ENCODE measurements at regions not wholly inside any gene's neighbourhood (a gene's known extent, or its start where the extent isn't known, plus 50 kb on each side); places are given as distances from the start of the nearest gene placed in this dataset.

DNA sequence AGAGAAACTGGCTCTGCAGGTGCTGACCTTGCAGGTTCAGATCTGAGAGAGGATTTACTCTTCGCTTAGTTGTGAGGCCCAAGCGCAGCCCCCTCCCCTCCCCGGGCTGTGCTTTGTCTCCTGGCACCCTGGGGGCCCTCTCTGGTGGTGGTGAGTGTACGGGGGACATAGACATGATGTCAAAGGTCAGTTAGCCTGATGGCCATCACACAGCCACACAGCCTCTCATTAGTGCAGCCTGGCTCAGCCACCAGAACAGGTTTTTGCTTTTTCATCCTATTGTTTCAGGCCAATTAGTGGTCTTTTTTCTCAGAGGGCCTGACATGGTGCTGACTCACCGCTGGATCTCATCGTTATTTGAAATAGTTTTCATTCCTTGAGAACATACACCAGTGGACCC lies 437.9 kb downstream of the AACS start:
- ATAC-seq (no peak), DNase-seq (ENCODE audit: low spot score) (no peak)
- no peak overlapping the region for H3K4me3 Mint-ChIP-seq
- H3K27me3 Mint-ChIP-seq (ENCODE audit: low read depth), result no peaks in the 10 kb centered on the region
- H3K27ac Mint-ChIP-seq, result no peak overlapping the region
- POLR2A ChIA-PET, result no interaction called here
- no peaks in the 10 kb centered on the region for H3K9me3 Mint-ChIP-seq
- TF ChIP-seq IRF2 (CRISPR knock-in tag; IDR thresholded peaks at IDR 0.05; ENCODE audit: borderline replicate concordance, low read depth) (no peak), E2F1 (CRISPR knock-in tag; IDR thresholded peaks at IDR 0.05) (no peak), ZNF396 (CRISPR knock-in tag; IDR thresholded peaks at IDR 0.05; ENCODE audit: borderline replicate concordance) (no peak), ATF1 (CRISPR knock-in tag; IDR thresholded peaks at IDR 0.05) (no peak), E2F4 (CRISPR knock-in tag; IDR thresholded peaks at IDR 0.05; ENCODE audit: borderline replicate concordance, low read depth) (no peak), SP1 (CRISPR knock-in tag; conservative IDR thresholded peaks at IDR 0.05) (no peak), JAZF1 (CRISPR knock-in tag; IDR thresholded peaks at IDR 0.05) (no peak), SOX15 (CRISPR knock-in tag; IDR thresholded peaks at IDR 0.05) (no peak), RELA (CRISPR knock-in tag; IDR thresholded peaks at IDR 0.05; ENCODE audit: borderline replicate concordance) (no peak)
- TF ChIP-seq, protein P1, sequence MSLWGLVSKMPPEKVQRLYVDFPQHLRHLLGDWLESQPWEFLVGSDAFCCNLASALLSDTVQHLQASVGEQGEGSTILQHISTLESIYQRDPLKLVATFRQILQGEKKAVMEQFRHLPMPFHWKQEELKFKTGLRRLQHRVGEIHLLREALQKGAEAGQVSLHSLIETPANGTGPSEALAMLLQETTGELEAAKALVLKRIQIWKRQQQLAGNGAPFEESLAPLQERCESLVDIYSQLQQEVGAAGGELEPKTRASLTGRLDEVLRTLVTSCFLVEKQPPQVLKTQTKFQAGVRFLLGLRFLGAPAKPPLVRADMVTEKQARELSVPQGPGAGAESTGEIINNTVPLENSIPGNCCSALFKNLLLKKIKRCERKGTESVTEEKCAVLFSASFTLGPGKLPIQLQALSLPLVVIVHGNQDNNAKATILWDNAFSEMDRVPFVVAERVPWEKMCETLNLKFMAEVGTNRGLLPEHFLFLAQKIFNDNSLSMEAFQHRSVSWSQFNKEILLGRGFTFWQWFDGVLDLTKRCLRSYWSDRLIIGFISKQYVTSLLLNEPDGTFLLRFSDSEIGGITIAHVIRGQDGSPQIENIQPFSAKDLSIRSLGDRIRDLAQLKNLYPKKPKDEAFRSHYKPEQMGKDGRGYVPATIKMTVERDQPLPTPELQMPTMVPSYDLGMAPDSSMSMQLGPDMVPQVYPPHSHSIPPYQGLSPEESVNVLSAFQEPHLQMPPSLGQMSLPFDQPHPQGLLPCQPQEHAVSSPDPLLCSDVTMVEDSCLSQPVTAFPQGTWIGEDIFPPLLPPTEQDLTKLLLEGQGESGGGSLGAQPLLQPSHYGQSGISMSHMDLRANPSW (CRISPR knock-in tag; conservative IDR thresholded peaks at IDR 0.05; ENCODE audit: low read depth), result no peak
- TF ChIP-seq, protein P2, sequence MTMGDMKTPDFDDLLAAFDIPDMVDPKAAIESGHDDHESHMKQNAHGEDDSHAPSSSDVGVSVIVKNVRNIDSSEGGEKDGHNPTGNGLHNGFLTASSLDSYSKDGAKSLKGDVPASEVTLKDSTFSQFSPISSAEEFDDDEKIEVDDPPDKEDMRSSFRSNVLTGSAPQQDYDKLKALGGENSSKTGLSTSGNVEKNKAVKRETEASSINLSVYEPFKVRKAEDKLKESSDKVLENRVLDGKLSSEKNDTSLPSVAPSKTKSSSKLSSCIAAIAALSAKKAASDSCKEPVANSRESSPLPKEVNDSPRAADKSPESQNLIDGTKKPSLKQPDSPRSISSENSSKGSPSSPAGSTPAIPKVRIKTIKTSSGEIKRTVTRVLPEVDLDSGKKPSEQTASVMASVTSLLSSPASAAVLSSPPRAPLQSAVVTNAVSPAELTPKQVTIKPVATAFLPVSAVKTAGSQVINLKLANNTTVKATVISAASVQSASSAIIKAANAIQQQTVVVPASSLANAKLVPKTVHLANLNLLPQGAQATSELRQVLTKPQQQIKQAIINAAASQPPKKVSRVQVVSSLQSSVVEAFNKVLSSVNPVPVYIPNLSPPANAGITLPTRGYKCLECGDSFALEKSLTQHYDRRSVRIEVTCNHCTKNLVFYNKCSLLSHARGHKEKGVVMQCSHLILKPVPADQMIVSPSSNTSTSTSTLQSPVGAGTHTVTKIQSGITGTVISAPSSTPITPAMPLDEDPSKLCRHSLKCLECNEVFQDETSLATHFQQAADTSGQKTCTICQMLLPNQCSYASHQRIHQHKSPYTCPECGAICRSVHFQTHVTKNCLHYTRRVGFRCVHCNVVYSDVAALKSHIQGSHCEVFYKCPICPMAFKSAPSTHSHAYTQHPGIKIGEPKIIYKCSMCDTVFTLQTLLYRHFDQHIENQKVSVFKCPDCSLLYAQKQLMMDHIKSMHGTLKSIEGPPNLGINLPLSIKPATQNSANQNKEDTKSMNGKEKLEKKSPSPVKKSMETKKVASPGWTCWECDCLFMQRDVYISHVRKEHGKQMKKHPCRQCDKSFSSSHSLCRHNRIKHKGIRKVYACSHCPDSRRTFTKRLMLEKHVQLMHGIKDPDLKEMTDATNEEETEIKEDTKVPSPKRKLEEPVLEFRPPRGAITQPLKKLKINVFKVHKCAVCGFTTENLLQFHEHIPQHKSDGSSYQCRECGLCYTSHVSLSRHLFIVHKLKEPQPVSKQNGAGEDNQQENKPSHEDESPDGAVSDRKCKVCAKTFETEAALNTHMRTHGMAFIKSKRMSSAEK (CRISPR knock-in tag; IDR thresholded peaks at IDR 0.05; ENCODE audit: borderline replicate concordance), result no peak
- no peaks in the 10 kb centered on the region for H3K36me3 Mint-ChIP-seq
- peaks cover 32% of the 10 kb centered on the region for H3K4me1 Mint-ChIP-seq
- CTCF ChIA-PET, result no interaction called here

DNA sequence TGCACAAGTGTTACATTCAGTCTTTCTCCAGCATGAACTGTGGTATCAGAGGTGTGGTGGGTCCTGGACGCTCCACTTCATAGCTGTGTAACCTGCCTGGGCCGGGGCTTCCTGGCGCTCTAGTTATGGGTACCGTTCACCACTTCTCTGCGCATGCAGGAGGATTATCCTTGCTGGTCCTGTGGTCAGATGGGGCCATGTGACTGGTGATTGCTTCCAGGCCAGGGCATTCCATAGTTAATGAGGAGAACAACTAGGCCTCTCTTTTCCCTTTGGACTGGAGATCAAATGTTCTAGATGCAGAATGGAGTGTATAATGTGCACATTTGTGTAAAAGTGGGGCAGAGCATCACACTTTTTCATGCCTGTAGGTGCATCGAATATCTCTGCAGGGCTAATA lies 444.0 kb downstream of the AACS start:
- POLR2A ChIA-PET, result no interaction called here
- no peak for DNase-seq (ENCODE audit: low spot score)
- no peaks in the 10 kb centered on the region for H3K27me3 Mint-ChIP-seq (ENCODE audit: low read depth)
- CTCF ChIA-PET, result interaction anchor here (0.5 kb wide), 1 partner anchor 65 kb away, joined by 3 read pairs; no protein-coding TSS in a partner anchor
- no peak for ATAC-seq
- no peaks in the 10 kb centered on the region for H3K9me3 Mint-ChIP-seq
- no peaks in the 10 kb centered on the region for H3K36me3 Mint-ChIP-seq
- TF ChIP-seq, protein P3, sequence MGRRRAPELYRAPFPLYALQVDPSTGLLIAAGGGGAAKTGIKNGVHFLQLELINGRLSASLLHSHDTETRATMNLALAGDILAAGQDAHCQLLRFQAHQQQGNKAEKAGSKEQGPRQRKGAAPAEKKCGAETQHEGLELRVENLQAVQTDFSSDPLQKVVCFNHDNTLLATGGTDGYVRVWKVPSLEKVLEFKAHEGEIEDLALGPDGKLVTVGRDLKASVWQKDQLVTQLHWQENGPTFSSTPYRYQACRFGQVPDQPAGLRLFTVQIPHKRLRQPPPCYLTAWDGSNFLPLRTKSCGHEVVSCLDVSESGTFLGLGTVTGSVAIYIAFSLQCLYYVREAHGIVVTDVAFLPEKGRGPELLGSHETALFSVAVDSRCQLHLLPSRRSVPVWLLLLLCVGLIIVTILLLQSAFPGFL (CRISPR knock-in tag; IDR thresholded peaks at IDR 0.05; ENCODE audit: borderline replicate concordance), result no peak
- TF ChIP-seq ZNF396 (CRISPR knock-in tag; IDR thresholded peaks at IDR 0.05; ENCODE audit: borderline replicate concordance) (no peak), ETV6 (CRISPR knock-in tag; IDR thresholded peaks at IDR 0.05) (no peak), ZNF317 (CRISPR knock-in tag; IDR thresholded peaks at IDR 0.05; ENCODE audit: borderline replicate concordance, low read depth) (no peak), ZNF671 (CRISPR knock-in tag; IDR thresholded peaks at IDR 0.05) (no peak), OVOL2 (CRISPR knock-in tag; IDR thresholded peaks at IDR 0.05; ENCODE audit: borderline replicate concordance) (no peak)
- no peak overlapping the region for H3K27ac Mint-ChIP-seq
- H3K4me1 Mint-ChIP-seq, result no peaks in the 10 kb centered on the region
- H3K4me3 Mint-ChIP-seq, result no peak overlapping the region
